ENCODE measurements at regions not wholly inside any gene's neighbourhood (a gene's known extent, or its start where the extent isn't known, plus 50 kb on each side); places are given as distances from the start of the nearest gene placed in this dataset.

GRCh38 chr18:76252880-76253279, 242.2 kb downstream of the ZNF516 start:
- peak; percentile 36 for DNase-seq

GRCh38 chr18:76252139-76252538, 242.9 kb downstream of the ZNF516 start:
- DNase-seq = no peak

- no peak for DNase-seq
Observed at GRCh38 chr18:76251691-76252090, 243.4 kb downstream of the ZNF516 start.

- DNase-seq = no peak
Observed at GRCh38 chr18:76246590-76246989, 248.5 kb downstream of the ZNF516 start.

- DNase-seq = no peak
Observed at GRCh38 chr18:76234676-76235060, 260.4 kb downstream of the ZNF516 start.

GRCh38 chr18:76233876-76234675, 261.0 kb downstream of the ZNF516 start:
- DNase-seq = no peak

GRCh38 chr18:76233406-76233805, 261.6 kb downstream of the ZNF516 start:
- no peak for DNase-seq

- no peak for DNase-seq
Observed at GRCh38 chr18:76232779-76233178, 262.3 kb downstream of the ZNF516 start.

- DNase-seq = no peak
Observed at GRCh38 chr18:76232010-76232409, 263.0 kb downstream of the ZNF516 start.

- no peak for DNase-seq
Observed at GRCh38 chr18:76231402-76231801, 263.6 kb downstream of the ZNF516 start.

- no peak for DNase-seq
Observed at GRCh38 chr18:76230791-76231190, 264.3 kb downstream of the ZNF516 start.

GRCh38 chr18:76228716-76229115, 266.3 kb downstream of the ZNF516 start:
- DNase-seq = no peak

GRCh38 chr18:76227759-76228158, 267.3 kb downstream of the ZNF516 start:
- DNase-seq = no peak

GRCh38 chr18:76223403-76223802, 271.6 kb downstream of the ZNF516 start:
- DNase-seq = no peak

GRCh38 chr18:76219023-76219422, 276.0 kb downstream of the ZNF516 start:
- no peak for DNase-seq

- DNase-seq = no peak
Observed at GRCh38 chr18:76216096-76216495, 278.9 kb downstream of the ZNF516 start.

GRCh38 chr18:76213991-76214390, 281.1 kb downstream of the ZNF516 start:
- DNase-seq = no peak

GRCh38 chr18:76212960-76213359, 282.1 kb downstream of the ZNF516 start:
- DNase-seq = peak; percentile 95

- no peak for DNase-seq
Observed at GRCh38 chr18:76209597-76209996, 285.4 kb downstream of the ZNF516 start.

GRCh38 chr18:76208678-76209306, 286.2 kb downstream of the ZNF516 start:
- peak; percentile 86 for DNase-seq

- DNase-seq = no peak
Observed at GRCh38 chr18:76205906-76206305, 289.1 kb downstream of the ZNF516 start.

- DNase-seq = no peak
Observed at GRCh38 chr18:76203552-76203951, 291.5 kb downstream of the ZNF516 start.

GRCh38 chr18:76202322-76202721, 292.7 kb downstream of the ZNF516 start:
- no peak for DNase-seq

- DNase-seq = no peak
Observed at GRCh38 chr18:76195601-76196000, 299.4 kb downstream of the ZNF516 start.

GRCh38 chr18:76188097-76188496, 306.9 kb downstream of the ZNF516 start:
- no peak for DNase-seq

All from COR-L47 (cell line).